ENCODE measurements at regions not wholly inside any gene's neighbourhood (a gene's known extent, or its start where the extent isn't known, plus 50 kb on each side); places are given as distances from the start of the nearest gene placed in this dataset.

DNA sequence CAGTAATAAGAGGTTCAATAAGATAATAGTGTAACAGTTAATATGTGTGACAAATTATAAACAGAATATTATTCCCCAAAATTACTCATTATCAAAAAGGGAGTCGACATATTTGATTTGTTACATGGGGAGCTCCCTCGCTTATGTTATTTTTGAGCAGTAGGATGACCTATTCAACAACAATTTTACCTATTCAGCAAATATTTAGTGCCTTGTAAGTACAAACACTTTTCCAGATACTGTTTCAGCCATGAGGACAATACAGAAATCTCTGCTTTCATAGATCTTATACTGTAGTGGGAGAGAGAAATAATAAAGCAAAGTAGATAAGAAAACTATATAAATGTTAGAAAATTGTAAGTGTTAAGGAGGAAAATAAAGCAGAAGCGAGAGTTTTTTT, 1342.8 kb upstream of the WWC1 start:
- Histone ChIP-seq H3F3A (ENCODE audit: insufficient read depth) (no peaks in the 10 kb centered on the region), H2AFZ (ENCODE audit: low read depth, low read length, severe bottlenecking) (no peak overlapping the region), H3K4me3 (ENCODE audit: insufficient read depth, low read length, poor library complexity, severe bottlenecking) (no peak overlapping the region), H4K20me1 (ENCODE audit: low read depth, low read length) (no peaks in the 10 kb centered on the region), H3K9me2 (replicated peaks; ENCODE audit: insufficient read depth, low read length) (no peaks in the 10 kb centered on the region), H3K79me2 (ENCODE audit: insufficient read depth, low read length) (no peaks in the 10 kb centered on the region), H3K4me2 (ENCODE audit: low read depth, low read length, poor library complexity, severe bottlenecking) (no peak overlapping the region), H3K9ac (ENCODE audit: low read length) (no peak overlapping the region), H3K27me3 (ENCODE audit: low read length) (no peaks in the 10 kb centered on the region), H3K9me3 (ENCODE audit: insufficient read depth, low read length) (no peaks in the 10 kb centered on the region), H3K27ac (ENCODE audit: low read depth, low read length) (no peak overlapping the region), H3K36me3 (ENCODE audit: low read length) (no peaks in the 10 kb centered on the region)
- no peak for TF ChIP-seq EZH2phosphoT487 (conservative IDR thresholded peaks at IDR 0.05; ENCODE audit: low read length)
- TF ChIP-seq, protein P1, sequence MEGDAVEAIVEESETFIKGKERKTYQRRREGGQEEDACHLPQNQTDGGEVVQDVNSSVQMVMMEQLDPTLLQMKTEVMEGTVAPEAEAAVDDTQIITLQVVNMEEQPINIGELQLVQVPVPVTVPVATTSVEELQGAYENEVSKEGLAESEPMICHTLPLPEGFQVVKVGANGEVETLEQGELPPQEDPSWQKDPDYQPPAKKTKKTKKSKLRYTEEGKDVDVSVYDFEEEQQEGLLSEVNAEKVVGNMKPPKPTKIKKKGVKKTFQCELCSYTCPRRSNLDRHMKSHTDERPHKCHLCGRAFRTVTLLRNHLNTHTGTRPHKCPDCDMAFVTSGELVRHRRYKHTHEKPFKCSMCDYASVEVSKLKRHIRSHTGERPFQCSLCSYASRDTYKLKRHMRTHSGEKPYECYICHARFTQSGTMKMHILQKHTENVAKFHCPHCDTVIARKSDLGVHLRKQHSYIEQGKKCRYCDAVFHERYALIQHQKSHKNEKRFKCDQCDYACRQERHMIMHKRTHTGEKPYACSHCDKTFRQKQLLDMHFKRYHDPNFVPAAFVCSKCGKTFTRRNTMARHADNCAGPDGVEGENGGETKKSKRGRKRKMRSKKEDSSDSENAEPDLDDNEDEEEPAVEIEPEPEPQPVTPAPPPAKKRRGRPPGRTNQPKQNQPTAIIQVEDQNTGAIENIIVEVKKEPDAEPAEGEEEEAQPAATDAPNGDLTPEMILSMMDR (IDR thresholded peaks at IDR 0.05; ENCODE audit: insufficient read depth, low read length, poor library complexity, severe bottlenecking): no peak

DNA sequence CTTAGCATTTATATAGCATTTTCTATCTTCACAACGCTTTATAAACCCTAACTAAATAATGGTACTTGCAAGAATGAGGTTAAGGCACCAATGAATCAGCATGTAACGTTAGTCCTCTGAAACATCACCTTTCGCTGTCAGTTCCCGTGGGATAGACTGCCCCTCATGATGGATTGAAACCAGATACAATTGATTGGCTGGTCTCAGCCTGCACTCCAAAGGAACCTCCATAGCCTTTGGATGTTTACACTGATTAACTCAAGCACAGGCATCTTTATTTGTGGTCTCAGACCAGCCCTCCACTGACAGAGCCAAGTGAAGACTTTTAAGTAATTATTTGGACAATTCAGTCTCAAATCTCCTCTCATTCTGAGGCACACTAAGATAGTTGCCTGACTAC, 1339.4 kb upstream of the WWC1 start:
- Histone ChIP-seq H3K9me3 (ENCODE audit: insufficient read depth, low read length) (no peaks in the 10 kb centered on the region), H4K20me1 (ENCODE audit: low read depth, low read length) (no peaks in the 10 kb centered on the region), H2AFZ (ENCODE audit: low read depth, low read length, severe bottlenecking) (no peak overlapping the region), H3K27me3 (ENCODE audit: low read length) (no peaks in the 10 kb centered on the region), H3K36me3 (ENCODE audit: low read length) (no peaks in the 10 kb centered on the region), H3K4me2 (ENCODE audit: low read depth, low read length, poor library complexity, severe bottlenecking) (no peak overlapping the region), H3K9me2 (replicated peaks; ENCODE audit: insufficient read depth, low read length) (no peaks in the 10 kb centered on the region), H3K9ac (ENCODE audit: low read length) (no peak overlapping the region), H3K27ac (ENCODE audit: low read depth, low read length) (no peak overlapping the region), H3K79me2 (ENCODE audit: insufficient read depth, low read length) (no peaks in the 10 kb centered on the region), H3F3A (ENCODE audit: insufficient read depth) (no peaks in the 10 kb centered on the region), H3K4me3 (ENCODE audit: insufficient read depth, low read length, poor library complexity, severe bottlenecking) (no peak overlapping the region)
- no peak for TF ChIP-seq EZH2phosphoT487 (conservative IDR thresholded peaks at IDR 0.05; ENCODE audit: low read length)
- TF ChIP-seq, protein P1 (IDR thresholded peaks at IDR 0.05; ENCODE audit: insufficient read depth, low read length, poor library complexity, severe bottlenecking): no peak

DNA sequence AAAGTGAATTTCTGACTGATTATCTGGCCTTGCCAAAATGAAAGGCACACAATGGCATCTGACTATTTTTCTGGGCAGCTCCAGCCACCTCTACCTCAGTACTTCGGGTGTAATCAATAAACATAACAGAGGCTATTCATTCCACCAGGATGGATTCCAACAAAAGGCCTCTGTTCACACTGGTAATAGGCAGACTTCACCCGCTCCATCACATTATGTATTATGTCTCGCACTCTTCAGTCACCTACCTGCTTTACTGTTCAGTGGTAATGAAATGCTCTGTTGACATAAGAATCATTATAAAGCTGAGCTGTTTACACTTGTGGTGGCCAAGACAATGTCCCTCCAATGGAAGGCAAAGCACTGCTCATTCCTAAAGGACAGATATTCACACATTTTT, 1333.7 kb upstream of the WWC1 start:
- no peak overlapping the region for H2AFZ ChIP-seq (ENCODE audit: low read depth, low read length, severe bottlenecking)
- H3K27ac ChIP-seq (ENCODE audit: low read depth, low read length): no peak overlapping the region
- no peak overlapping the region for H3K4me2 ChIP-seq (ENCODE audit: low read depth, low read length, poor library complexity, severe bottlenecking)
- TF ChIP-seq EZH2phosphoT487 (conservative IDR thresholded peaks at IDR 0.05; ENCODE audit: low read length): no peak
- TF ChIP-seq, protein P1 (IDR thresholded peaks at IDR 0.05; ENCODE audit: insufficient read depth, low read length, poor library complexity, severe bottlenecking): no peak
- no peaks in the 10 kb centered on the region for H4K20me1 ChIP-seq (ENCODE audit: low read depth, low read length)
- no peaks in the 10 kb centered on the region for H3K9me3 ChIP-seq (ENCODE audit: insufficient read depth, low read length)
- no peak overlapping the region for H3K9ac ChIP-seq (ENCODE audit: low read length)
- H3K4me3 ChIP-seq (ENCODE audit: insufficient read depth, low read length, poor library complexity, severe bottlenecking): no peak overlapping the region
- H3K9me2 ChIP-seq (replicated peaks; ENCODE audit: insufficient read depth, low read length): no peaks in the 10 kb centered on the region
- no peaks in the 10 kb centered on the region for H3K36me3 ChIP-seq (ENCODE audit: low read length)
- H3K79me2 ChIP-seq (ENCODE audit: insufficient read depth, low read length): no peaks in the 10 kb centered on the region
- no peaks in the 10 kb centered on the region for H3K27me3 ChIP-seq (ENCODE audit: low read length)
- H3F3A ChIP-seq (ENCODE audit: insufficient read depth): no peaks in the 10 kb centered on the region

DNA sequence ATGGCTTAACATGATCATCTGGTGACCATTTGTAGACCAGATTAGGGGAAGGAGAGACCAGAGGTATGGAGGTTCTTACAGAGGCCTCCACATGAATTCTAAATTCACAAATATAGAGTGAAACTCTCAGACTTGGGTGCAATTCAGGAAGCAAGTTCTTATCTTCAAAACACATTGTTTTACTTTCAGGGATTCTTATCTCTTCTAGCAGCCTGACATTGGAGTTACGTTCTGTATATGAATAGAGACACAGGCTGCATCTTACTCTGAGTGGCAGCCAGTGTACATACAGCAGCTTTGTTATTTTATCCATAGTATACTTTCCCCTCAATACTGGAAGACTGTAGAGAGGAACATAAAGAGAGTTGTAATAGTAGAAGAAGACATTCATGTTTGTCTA, 1331.7 kb upstream of the WWC1 start:
- no peak overlapping the region for H2AFZ ChIP-seq (ENCODE audit: low read depth, low read length, severe bottlenecking)
- H3K9ac ChIP-seq (ENCODE audit: low read length): no peak overlapping the region
- H3K4me3 ChIP-seq (ENCODE audit: insufficient read depth, low read length, poor library complexity, severe bottlenecking): no peak overlapping the region
- no peaks in the 10 kb centered on the region for H4K20me1 ChIP-seq (ENCODE audit: low read depth, low read length)
- H3K9me3 ChIP-seq (ENCODE audit: insufficient read depth, low read length): no peaks in the 10 kb centered on the region
- TF ChIP-seq, protein P1 (IDR thresholded peaks at IDR 0.05; ENCODE audit: insufficient read depth, low read length, poor library complexity, severe bottlenecking): no peak
- TF ChIP-seq EZH2phosphoT487 (conservative IDR thresholded peaks at IDR 0.05; ENCODE audit: low read length): no peak
- H3K9me2 ChIP-seq (replicated peaks; ENCODE audit: insufficient read depth, low read length): no peaks in the 10 kb centered on the region
- H3K27me3 ChIP-seq (ENCODE audit: low read length): no peaks in the 10 kb centered on the region
- no peaks in the 10 kb centered on the region for H3F3A ChIP-seq (ENCODE audit: insufficient read depth)
- H3K27ac ChIP-seq (ENCODE audit: low read depth, low read length): no peak overlapping the region
- no peaks in the 10 kb centered on the region for H3K79me2 ChIP-seq (ENCODE audit: insufficient read depth, low read length)
- H3K4me2 ChIP-seq (ENCODE audit: low read depth, low read length, poor library complexity, severe bottlenecking): no peak overlapping the region
- no peaks in the 10 kb centered on the region for H3K36me3 ChIP-seq (ENCODE audit: low read length)

All from SU-DHL-6 (cell line).